Spleen (tissue), 7 donors: ENCODE measurements at regions not wholly inside any gene's neighbourhood (a gene's known extent, or its start where the extent isn't known, plus 50 kb on each side); places are given as distances from the start of the nearest gene placed in this dataset.

ENCODE experiments used
- POLR2A ChIP-seq, 3 donors: fragments of 450-650 bp; IDR thresholded peaks; one replicate each; pipeline ENCODE4 v1.5.1; 2017; ENCODE audit warnings: antibody characterized with exemption in 3 of 3, mild to moderate bottlenecking in 1 of 3
- POLR2AphosphoS5 ChIP-seq, 3 donors: sonication (generic); formaldehyde crosslinking; IDR thresholded peaks; one replicate each; pipeline ENCODE4 v1.5.1; 2017; ENCODE audit warnings: antibody characterized with exemption in 3 of 3
- TF ChIP-seq, protein P1 (sequence below), 11 experiments: fragments of 200-600 bp in 7 of 11; fragments of 450-650 bp in 4 of 11; sonication (generic) in 4 of 11; IDR thresholded peaks in 8 of 11; conservative IDR thresholded peaks in 3 of 11; 1 replicate in 7 of 11; 2 replicates in 4 of 11; pipeline versions ENCODE4 v1.4.0 to v1.8.0; 2016 to 2021; ENCODE audit warnings: antibody characterized with exemption in 11 of 11, inconsistent platforms in 4 of 11, mild to moderate bottlenecking in 1 of 11
- donor health status: DM: no; HTN: no; CAD: no; lungs with moderate emphysema.
- donor health status: DM: no; HTN: no; CAD: no.
- donor health status: DM: no; HTN: no; CAD: no.

- TF ChIP-seq, protein P1, sequence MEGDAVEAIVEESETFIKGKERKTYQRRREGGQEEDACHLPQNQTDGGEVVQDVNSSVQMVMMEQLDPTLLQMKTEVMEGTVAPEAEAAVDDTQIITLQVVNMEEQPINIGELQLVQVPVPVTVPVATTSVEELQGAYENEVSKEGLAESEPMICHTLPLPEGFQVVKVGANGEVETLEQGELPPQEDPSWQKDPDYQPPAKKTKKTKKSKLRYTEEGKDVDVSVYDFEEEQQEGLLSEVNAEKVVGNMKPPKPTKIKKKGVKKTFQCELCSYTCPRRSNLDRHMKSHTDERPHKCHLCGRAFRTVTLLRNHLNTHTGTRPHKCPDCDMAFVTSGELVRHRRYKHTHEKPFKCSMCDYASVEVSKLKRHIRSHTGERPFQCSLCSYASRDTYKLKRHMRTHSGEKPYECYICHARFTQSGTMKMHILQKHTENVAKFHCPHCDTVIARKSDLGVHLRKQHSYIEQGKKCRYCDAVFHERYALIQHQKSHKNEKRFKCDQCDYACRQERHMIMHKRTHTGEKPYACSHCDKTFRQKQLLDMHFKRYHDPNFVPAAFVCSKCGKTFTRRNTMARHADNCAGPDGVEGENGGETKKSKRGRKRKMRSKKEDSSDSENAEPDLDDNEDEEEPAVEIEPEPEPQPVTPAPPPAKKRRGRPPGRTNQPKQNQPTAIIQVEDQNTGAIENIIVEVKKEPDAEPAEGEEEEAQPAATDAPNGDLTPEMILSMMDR (IDR thresholded peaks at IDR 0.05 in 8 of 11, conservative IDR thresholded peaks at IDR 0.05 in 3 of 11): no peak
- TF ChIP-seq POLR2A (IDR thresholded peaks at IDR 0.05) (no peak), POLR2AphosphoS5 (IDR thresholded peaks at IDR 0.05) (no peak)
These were observed 91.2 kb downstream of the SOX9 start for GRCh38 chr17:72212041-72212440.
